Mammary epithelial cell (primary cell): ENCODE measurements at regions not wholly inside any gene's neighbourhood (a gene's known extent, or its start where the extent isn't known, plus 50 kb on each side); places are given as distances from the start of the nearest gene placed in this dataset.

ENCODE experiments used
- CTCF ChIP-seq, 2 donors: IDR thresholded peaks in 1 of 2; conservative IDR thresholded peaks in 1 of 2; 2 replicates each; pipeline ENCODE4 v1.5.1; 2011 to 2012; ENCODE audit warnings: inconsistent platforms in 2 of 2, low read length in 2 of 2, mild to moderate bottlenecking in 2 of 2, control low read depth in 1 of 2, low read depth in 1 of 2; ENCODE audit not compliant: insufficient read depth in 1 of 2; ENCODE audit errors: extremely low read depth in 1 of 2
- EZH2 ChIP-seq: IDR thresholded peaks from 2 replicates; pipeline ENCODE4 v1.6.1; 2012; ENCODE audit warnings: low read length, inconsistent platforms, borderline replicate concordance

GRCh38 chr4:123291329-123291728 lies 105.3 kb upstream of the SPRY1 start:
- TF ChIP-seq CTCF (conservative IDR thresholded peaks at IDR 0.05 in 1 of 2, IDR thresholded peaks at IDR 0.05 in 1 of 2; ENCODE audit: extremely low read depth in 1 of 2, insufficient read depth in 1 of 2, low read depth in 1 of 2, low read length in 2 of 2) = no peak
- TF ChIP-seq EZH2 = no peak
